ENCODE measurements at regions not wholly inside any gene's neighbourhood (a gene's known extent, or its start where the extent isn't known, plus 50 kb on each side); places are given as distances from the start of the nearest gene placed in this dataset.

DNA sequence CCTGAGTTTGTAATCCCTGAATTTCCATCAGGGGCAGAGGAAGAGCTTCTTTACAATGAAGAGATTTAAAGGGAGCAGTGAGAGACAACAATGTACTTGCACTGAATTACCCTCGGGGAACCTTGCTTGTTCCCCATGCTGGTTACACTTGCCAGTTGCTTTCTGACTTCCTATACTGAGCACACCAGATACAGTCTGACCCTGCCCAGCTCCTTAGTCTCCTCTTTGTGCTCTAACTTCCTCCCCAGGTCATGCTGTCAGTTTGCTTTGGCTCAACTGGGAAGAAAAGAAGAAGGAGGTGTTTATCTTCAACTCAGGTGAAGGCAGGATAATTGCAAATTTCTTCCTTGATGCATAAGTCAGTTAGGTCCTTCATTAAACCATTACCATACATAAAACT is 658.4 kb downstream of the NYAP2 start:
- Histone ChIP-seq H3K36me3 (ENCODE audit: control insufficient read depth in 4 of 4, insufficient read depth in 4 of 4, low read length in 4 of 4) (no peaks in the 10 kb centered on the region), H3K27ac (ENCODE audit: low read depth in 1 of 2, low read length in 1 of 2) (no peak overlapping the region), H3K9me3 (ENCODE audit: control insufficient read depth in 4 of 4, insufficient read depth in 3 of 4, low read length in 3 of 4) (no peaks in the 10 kb centered on the region), H3K9ac (ENCODE audit: insufficient read depth in 1 of 2, low read length in 2 of 2) (no peak overlapping the region), H3K4me3 (no peak overlapping the region), H3K27me3 (ENCODE audit: control insufficient read depth in 3 of 3, insufficient read depth in 3 of 3, low read length in 2 of 3) (no peaks in the 10 kb centered on the region), H3K4me1 (ENCODE audit: control insufficient read depth in 5 of 5, insufficient read depth in 5 of 5, low read length in 5 of 5) (no peaks in the 10 kb centered on the region)
- 21 to 24% methylated on average over 1 of the region's 1 CpG for WGBS, 2 donors
- no peak for ATAC-seq (ENCODE audit: insufficient read depth, low FRiP score)
- DNase-seq = no peak
- TF ChIP-seq, protein P1, sequence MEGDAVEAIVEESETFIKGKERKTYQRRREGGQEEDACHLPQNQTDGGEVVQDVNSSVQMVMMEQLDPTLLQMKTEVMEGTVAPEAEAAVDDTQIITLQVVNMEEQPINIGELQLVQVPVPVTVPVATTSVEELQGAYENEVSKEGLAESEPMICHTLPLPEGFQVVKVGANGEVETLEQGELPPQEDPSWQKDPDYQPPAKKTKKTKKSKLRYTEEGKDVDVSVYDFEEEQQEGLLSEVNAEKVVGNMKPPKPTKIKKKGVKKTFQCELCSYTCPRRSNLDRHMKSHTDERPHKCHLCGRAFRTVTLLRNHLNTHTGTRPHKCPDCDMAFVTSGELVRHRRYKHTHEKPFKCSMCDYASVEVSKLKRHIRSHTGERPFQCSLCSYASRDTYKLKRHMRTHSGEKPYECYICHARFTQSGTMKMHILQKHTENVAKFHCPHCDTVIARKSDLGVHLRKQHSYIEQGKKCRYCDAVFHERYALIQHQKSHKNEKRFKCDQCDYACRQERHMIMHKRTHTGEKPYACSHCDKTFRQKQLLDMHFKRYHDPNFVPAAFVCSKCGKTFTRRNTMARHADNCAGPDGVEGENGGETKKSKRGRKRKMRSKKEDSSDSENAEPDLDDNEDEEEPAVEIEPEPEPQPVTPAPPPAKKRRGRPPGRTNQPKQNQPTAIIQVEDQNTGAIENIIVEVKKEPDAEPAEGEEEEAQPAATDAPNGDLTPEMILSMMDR (IDR thresholded peaks at IDR 0.05; ENCODE audit: control extremely low read depth, extremely low read depth) = no peak

DNA sequence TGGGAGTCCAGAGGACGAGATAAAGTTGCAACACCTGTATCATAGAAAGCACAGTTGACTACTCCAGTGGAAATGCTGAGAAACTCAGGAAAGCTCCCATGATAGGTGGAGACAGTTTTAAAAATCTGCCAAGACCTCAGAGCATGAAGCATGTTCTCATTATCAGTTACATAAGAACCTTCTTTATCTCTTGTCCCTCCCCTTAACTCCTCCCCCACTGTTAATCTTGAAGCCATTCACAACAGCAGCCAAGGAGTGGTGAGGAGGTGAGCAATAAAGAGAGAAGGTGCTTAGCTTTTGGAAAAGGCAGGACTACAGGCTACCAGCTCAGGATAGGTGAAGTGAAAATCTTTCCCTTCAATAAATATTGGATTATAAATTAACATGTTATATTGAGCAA is 657.9 kb downstream of the NYAP2 start:
- Histone ChIP-seq H3K4me1 (ENCODE audit: control insufficient read depth in 5 of 5, insufficient read depth in 5 of 5, low read length in 5 of 5) (no peaks in the 10 kb centered on the region), H3K27ac (ENCODE audit: low read depth in 1 of 2, low read length in 1 of 2) (no peak overlapping the region), H3K36me3 (ENCODE audit: control insufficient read depth in 4 of 4, insufficient read depth in 4 of 4, low read length in 4 of 4) (no peaks in the 10 kb centered on the region), H3K27me3 (ENCODE audit: control insufficient read depth in 3 of 3, insufficient read depth in 3 of 3, low read length in 2 of 3) (no peaks in the 10 kb centered on the region), H3K9ac (ENCODE audit: insufficient read depth in 1 of 2, low read length in 2 of 2) (no peak overlapping the region), H3K4me3 (no peak overlapping the region), H3K9me3 (ENCODE audit: control insufficient read depth in 4 of 4, insufficient read depth in 3 of 4, low read length in 3 of 4) (no peaks in the 10 kb centered on the region)
- ATAC-seq (ENCODE audit: insufficient read depth, low FRiP score) (no peak), DNase-seq (no peak)
- TF ChIP-seq, protein P1 (IDR thresholded peaks at IDR 0.05; ENCODE audit: control extremely low read depth, extremely low read depth) = no peak
- 61 to 81% methylated on average over 1 of the region's 1 CpG for WGBS, 2 donors

DNA sequence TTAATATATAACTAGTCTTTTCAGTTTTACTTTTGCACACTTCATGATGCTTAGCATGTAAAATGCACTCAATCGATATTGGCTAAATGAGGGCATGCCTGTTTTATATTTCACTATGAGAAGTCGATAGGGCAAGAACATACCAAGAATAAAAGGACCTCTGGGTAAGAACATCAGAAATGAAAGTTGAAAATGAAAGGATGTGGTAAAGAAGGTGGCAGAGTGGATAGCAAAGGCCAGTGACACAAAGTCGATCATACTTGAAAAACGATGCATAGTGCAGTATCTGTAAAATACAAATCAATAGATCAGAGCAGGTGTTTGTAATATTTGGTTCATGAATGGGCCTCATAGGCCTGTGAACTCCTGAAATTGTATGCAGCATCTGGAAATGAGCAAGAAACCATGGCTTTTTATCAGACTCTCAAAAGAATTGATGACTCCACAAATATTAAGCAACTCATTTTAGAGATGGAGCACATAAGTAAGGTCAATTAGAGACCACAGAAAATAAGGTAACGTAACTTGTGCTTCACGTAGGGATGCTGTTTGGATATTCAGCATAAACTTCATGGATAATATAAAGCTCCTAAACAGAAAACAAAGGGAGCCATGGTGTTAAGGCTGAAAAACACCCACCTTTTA is 653.4 kb downstream of the NYAP2 start:
- no peak overlapping the region for H3K4me3 ChIP-seq
- 93 to 94% methylated on average over 6 of the region's 6 CpGs for WGBS, 2 donors
- H3K36me3 ChIP-seq (ENCODE audit: control insufficient read depth in 4 of 4, insufficient read depth in 4 of 4, low read length in 4 of 4) = no peaks in the 10 kb centered on the region
- no peak for DNase-seq
- H3K4me1 ChIP-seq (ENCODE audit: control insufficient read depth in 5 of 5, insufficient read depth in 5 of 5, low read length in 5 of 5) = peaks cover 0 to 9% (median 2%) of the 10 kb centered on the region in 5 donors
- no peaks in the 10 kb centered on the region for H3K27me3 ChIP-seq (ENCODE audit: control insufficient read depth in 3 of 3, insufficient read depth in 3 of 3, low read length in 2 of 3)
- no peak overlapping the region for H3K9ac ChIP-seq (ENCODE audit: insufficient read depth in 1 of 2, low read length in 2 of 2)
- H3K9me3 ChIP-seq (ENCODE audit: control insufficient read depth in 4 of 4, insufficient read depth in 3 of 4, low read length in 3 of 4) = no peaks in the 10 kb centered on the region
- no peak overlapping the region for H3K27ac ChIP-seq (ENCODE audit: low read depth in 1 of 2, low read length in 1 of 2)
- ATAC-seq (ENCODE audit: insufficient read depth, low FRiP score) = no peak
- TF ChIP-seq, protein P1 (IDR thresholded peaks at IDR 0.05; ENCODE audit: control extremely low read depth, extremely low read depth) = no peak

DNA sequence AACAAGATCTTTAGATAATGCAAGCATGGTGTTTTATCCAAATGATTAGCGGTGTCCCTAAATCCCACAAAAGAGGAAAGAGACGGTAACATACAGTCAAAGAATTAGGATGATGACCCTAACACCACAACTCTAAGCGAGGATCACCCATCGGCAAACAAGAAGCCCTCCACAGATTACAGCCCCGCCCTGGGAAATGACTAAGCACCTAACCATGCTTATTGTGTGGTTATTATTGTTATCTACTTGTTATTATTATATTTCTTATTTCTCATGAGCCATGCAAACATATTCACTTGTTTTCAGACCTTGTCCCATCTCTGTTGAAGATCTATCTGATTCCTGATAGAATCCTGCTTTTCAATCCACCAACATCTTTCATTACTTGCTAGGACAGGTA is 651.3 kb downstream of the NYAP2 start:
- no peaks in the 10 kb centered on the region for H3K9me3 ChIP-seq (ENCODE audit: control insufficient read depth in 4 of 4, insufficient read depth in 3 of 4, low read length in 3 of 4)

More for the DNA sequence above, 651.3 kb downstream of the NYAP2 start:
- Histone ChIP-seq H3K27ac (ENCODE audit: low read depth in 1 of 2, low read length in 1 of 2) (no peak overlapping the region), H3K36me3 (ENCODE audit: control insufficient read depth in 4 of 4, insufficient read depth in 4 of 4, low read length in 4 of 4) (no peaks in the 10 kb centered on the region), H3K27me3 (ENCODE audit: control insufficient read depth in 3 of 3, insufficient read depth in 3 of 3, low read length in 2 of 3) (no peaks in the 10 kb centered on the region), H3K9ac (ENCODE audit: insufficient read depth in 1 of 2, low read length in 2 of 2) (no peak overlapping the region), H3K4me3 (no peak overlapping the region), H3K4me1 (ENCODE audit: control insufficient read depth in 5 of 5, insufficient read depth in 5 of 5, low read length in 5 of 5) (peaks cover 0 to 9% (median 2%) of the 10 kb centered on the region in 5 donors)
- TF ChIP-seq, protein P1 (IDR thresholded peaks at IDR 0.05; ENCODE audit: control extremely low read depth, extremely low read depth) = no peak
- DNase-seq (no peak), ATAC-seq (ENCODE audit: insufficient read depth, low FRiP score) (no peak)
- 83 to 92% methylated on average over 5 of the region's 5 CpGs for WGBS, 2 donors

Measured in lung (tissue), 11 donors.